ENCODE measurements at regions not wholly inside any gene's neighbourhood (a gene's known extent, or its start where the extent isn't known, plus 50 kb on each side); places are given as distances from the start of the nearest gene placed in this dataset.

GRCh38 chr13:82879921-82880320 is 1002.4 kb downstream of the SLITRK1 start:
- TF ChIP-seq CTCF (IDR thresholded peaks at IDR 0.05; ENCODE audit: insufficient read depth, low read length, missing control alignments) = no peak
- POLR2A ChIA-PET = no interaction called here
- H3K4me3 ChIP-seq (ENCODE audit: low read depth, low read length) = no peak overlapping the region
- no peak for DNase-seq (ENCODE audit: low read depth, low spot score)
- CTCF ChIA-PET = no interaction called here

- TF ChIP-seq CTCF (IDR thresholded peaks at IDR 0.05; ENCODE audit: insufficient read depth, low read length, missing control alignments) = no peak
- H3K4me3 ChIP-seq (ENCODE audit: low read depth, low read length) = no peak overlapping the region
- ChIA-PET POLR2A (no interaction called here), CTCF (no interaction called here)
- DNase-seq (ENCODE audit: low read depth, low spot score) = no peak
These were observed 1003.7 kb downstream of the SLITRK1 start for GRCh38 chr13:82878536-82878935.

GRCh38 chr13:82867284-82867683 is 1015.0 kb downstream of the SLITRK1 start:
- no peak overlapping the region for H3K4me3 ChIP-seq (ENCODE audit: low read depth, low read length)
- TF ChIP-seq CTCF (IDR thresholded peaks at IDR 0.05; ENCODE audit: insufficient read depth, low read length, missing control alignments) = no peak
- CTCF ChIA-PET = no interaction called here
- POLR2A ChIA-PET = no interaction called here
- no peak for DNase-seq (ENCODE audit: low read depth, low spot score)

GRCh38 chr13:82850644-82851043 is 1031.6 kb downstream of the SLITRK1 start:
- no peak for TF ChIP-seq CTCF (IDR thresholded peaks at IDR 0.05; ENCODE audit: insufficient read depth, low read length, missing control alignments)
- CTCF ChIA-PET = no interaction called here
- POLR2A ChIA-PET = no interaction called here
- no peak overlapping the region for H3K4me3 ChIP-seq (ENCODE audit: low read depth, low read length)
- DNase-seq (ENCODE audit: low read depth, low spot score) = no peak

GRCh38 chr13:82848766-82849165 is 1033.5 kb downstream of the SLITRK1 start:
- TF ChIP-seq CTCF (IDR thresholded peaks at IDR 0.05; ENCODE audit: insufficient read depth, low read length, missing control alignments) = no peak
- ChIA-PET CTCF (no interaction called here), POLR2A (no interaction called here)
- DNase-seq (ENCODE audit: low read depth, low spot score) = no peak
- H3K4me3 ChIP-seq (ENCODE audit: low read depth, low read length) = no peak overlapping the region

GRCh38 chr13:82847595-82847994 is 1034.7 kb downstream of the SLITRK1 start:
- POLR2A ChIA-PET = no interaction called here
- H3K4me3 ChIP-seq (ENCODE audit: low read depth, low read length) = no peak overlapping the region
- TF ChIP-seq CTCF (IDR thresholded peaks at IDR 0.05; ENCODE audit: insufficient read depth, low read length, missing control alignments) = no peak
- DNase-seq (ENCODE audit: low read depth, low spot score) = no peak
- CTCF ChIA-PET = no interaction called here
